HG03025 (cell line): ENCODE measurements at regions not wholly inside any gene's neighbourhood (a gene's known extent, or its start where the extent isn't known, plus 50 kb on each side); places are given as distances from the start of the nearest gene placed in this dataset.
A peak's percentile ranks its signal among the peaks of the same experiment; 100 is the strongest.

Experiments
- ATAC-seq: cut with Tn5 transposase; IDR thresholded peaks from one replicate; pipeline ENCODE4 v1.9.1; 2021; ENCODE audit warnings: mild to moderate bottlenecking, moderate library complexity; ENCODE audit not compliant: unreplicated experiment, low FRiP score

GRCh38 chr1:90650401-90650800 lies 66.7 kb downstream of the BARHL2 start:
- no peak for ATAC-seq

DNA sequence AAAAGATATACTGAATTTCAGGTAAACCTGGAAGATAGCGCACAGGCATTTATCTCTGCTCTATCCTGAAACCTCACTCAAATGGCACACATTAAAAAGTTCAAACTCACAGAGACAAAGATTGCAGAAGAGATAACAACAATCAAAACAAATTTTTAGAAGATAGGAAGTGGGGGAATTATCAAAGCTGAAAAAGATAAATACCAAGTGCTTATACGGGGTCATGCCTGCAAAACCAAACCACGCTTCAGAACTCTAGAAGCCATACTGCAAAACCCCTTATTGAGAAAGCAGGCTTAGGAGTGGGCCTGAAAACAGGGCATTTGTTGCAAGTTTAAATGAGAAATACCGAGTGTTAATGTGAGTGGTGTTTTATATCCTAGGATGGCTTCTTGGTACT lies 76.8 kb downstream of the BARHL2 start:
- no peak for ATAC-seq

DNA sequence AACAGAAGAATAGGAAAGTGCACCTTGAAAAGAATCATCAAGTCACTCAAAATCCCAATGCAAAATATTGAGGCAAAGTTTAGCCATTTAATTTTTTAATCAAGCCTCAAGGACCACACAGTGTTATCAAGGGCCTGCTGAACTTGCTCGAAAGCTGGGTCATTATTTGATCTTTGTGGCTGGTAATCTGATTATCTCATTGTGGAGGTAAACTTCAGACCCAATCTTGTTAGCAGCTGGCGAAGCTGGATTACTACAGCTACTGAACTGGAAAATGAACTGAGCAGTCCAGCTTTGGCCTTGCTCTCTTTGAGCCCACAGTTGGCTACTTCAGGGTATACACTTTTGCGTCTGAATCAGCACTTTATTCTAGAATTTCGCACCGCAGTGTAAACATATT lies 94.4 kb downstream of the BARHL2 start:
- ATAC-seq, result no peak

DNA sequence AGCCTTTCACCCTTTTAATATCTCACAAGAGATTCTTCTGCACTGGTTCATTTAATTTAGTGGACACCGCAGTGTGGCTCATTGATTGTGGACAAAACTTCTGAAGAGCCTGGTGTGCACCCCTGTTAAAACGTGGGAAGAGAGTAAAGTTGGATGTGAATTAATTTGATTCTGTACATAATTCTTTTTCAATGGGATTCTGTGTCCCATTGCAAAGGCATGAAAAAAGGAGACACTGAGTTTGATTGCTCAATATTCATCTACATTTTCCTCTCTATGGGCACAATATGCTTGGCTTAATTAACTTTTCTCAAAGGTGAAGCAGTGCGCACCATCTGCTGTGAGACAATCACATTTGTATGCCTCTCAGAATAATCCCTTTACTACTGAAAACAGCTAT lies 95.1 kb downstream of the BARHL2 start:
- no peak for ATAC-seq

GRCh38 chr1:90616395-90616794 lies 100.7 kb downstream of the BARHL2 start:
- ATAC-seq, result no peak

- ATAC-seq, result no peak
Measured at GRCh38 chr1:90614872-90615271, 102.2 kb downstream of the BARHL2 start.

- ATAC-seq, result no peak
Measured at GRCh38 chr1:90613371-90613770, 103.7 kb downstream of the BARHL2 start.

DNA sequence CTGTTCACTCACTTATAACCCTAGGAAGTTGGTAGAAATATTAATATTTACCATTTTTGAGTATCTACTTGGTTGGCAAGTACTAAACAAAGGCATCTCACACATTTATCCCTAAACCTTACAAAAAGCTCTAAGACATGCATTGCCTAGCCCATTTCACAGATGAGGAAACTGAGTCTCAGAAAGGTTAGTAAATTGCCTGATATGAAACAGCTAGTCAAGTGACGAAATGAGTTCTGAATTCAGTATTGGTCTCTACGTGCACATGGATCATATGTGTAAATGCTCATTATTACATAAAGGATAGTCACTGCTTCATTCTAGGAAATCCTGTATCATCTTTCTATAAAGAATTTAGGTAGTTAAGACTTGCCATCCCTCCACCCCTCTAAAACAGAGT lies 105.1 kb downstream of the BARHL2 start:
- ATAC-seq, result no peak

DNA sequence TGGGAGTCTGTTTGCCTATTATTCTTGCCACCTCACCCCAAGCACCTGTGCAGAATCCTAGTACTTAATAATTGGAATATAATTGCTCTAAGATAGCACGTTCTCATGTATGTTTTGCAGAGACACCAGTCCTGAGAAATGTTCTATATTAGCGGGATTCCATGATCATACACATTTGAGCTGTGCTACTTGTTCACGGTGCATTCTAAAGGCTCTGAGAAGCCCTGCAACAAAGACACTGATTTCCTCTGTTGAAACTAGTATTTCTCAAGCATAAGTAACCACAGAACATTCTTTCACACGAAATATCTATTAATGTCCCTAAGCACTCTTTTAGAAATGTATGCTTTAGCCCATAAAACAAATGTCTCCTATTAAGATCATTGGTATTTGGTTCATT lies 109.4 kb downstream of the BARHL2 start:
- ATAC-seq, result no peak

DNA sequence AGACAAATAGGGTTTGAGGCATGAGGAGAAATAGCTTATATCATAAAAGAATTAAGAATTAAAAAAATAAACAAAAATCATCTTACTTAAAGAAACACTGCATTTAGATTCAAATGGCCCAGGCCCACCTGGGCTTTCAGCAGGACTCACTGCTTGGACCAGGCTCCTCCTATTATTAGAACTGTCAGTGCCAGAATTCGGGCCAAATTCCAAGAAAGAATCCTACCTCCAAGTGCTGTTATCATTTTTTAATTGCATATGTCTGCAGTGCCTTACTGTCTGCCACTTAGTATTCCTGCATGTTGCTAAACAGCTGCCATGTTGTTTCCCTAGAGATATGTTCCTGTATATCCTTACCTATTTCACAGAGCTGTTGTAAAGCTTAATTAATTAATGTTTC lies 112.0 kb downstream of the BARHL2 start:
- no peak for ATAC-seq

- no peak for ATAC-seq
Measured at GRCh38 chr1:90593312-90593711, 123.8 kb downstream of the BARHL2 start.

GRCh38 chr1:90591970-90592356 lies 125.1 kb downstream of the BARHL2 start:
- no peak for ATAC-seq

DNA sequence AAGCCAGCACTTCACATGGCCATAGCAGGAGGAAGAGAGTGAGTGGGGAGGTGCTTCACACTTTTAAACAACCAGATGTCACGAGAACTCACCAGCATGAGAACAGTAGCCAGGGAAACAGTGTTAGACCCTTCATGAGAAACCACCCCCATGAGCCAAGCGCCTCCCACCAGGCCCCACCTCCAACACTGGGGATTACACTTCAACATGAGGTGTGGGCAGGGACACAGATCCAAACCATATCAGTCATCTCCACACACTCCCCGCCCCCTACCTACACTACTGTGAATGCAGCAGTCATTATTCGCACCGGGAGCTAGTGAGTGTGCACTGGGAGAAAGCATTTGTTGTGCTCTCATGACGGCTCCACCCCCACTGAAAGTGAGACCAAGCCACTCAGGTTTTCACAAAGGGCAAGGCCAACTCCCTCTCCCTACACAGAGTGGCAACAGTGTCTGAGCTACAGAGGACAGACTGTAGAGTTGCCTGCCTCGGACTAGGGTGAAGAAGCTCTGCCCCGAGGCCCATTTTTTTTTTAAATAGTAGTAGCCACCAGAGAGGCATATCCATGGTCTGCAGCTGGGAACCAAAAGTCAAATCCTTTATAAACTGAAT lies 125.6 kb downstream of the BARHL2 start:
- ATAC-seq, result no peak

GRCh38 chr1:90580176-90580575 lies 136.9 kb downstream of the BARHL2 start:
- ATAC-seq, result no peak

GRCh38 chr1:90579212-90579802 lies 137.8 kb downstream of the BARHL2 start:
- ATAC-seq, result peak; percentile 78

GRCh38 chr1:90574692-90575370 lies 142.3 kb downstream of the BARHL2 start:
- no peak for ATAC-seq

GRCh38 chr1:90573736-90574135 lies 143.4 kb downstream of the BARHL2 start:
- no peak for ATAC-seq

DNA sequence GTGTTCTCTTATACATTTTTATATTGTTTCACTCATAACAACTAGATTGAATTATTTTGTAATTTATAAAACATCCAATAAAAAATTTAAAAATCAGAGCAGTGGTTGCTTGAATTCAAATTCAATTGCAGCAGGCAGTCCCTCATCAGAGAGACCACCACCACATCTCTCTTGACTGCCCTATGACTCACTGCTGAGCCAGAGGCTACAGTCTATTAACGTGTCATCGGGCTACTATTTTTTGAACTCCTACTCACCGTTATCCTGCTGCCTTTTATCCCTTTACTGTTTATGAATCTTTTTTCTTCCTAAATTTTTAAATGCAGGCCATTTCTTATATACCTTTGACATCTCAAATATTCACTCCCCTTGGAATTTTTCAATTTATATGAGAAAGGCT lies 144.7 kb downstream of the BARHL2 start:
- no peak for ATAC-seq

DNA sequence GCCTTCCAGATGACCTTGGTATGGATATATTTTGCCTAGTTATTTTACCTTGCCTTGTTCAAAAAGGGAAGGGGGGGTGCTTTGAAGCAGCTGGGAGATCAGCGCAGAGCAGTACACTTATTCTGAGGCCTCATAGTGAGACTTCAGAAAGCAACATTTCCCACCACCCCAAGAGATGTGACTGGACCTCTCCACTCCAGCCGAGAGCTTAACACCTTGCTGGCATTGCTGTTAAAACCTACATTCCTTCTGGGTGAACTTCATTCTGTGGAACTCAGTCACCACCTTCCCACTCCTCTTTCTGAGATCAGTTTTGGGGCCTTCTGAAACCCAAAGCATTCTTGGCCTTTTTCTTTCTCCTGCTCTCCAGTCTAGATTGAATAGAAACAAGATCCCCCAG lies 148.7 kb downstream of the BARHL2 start:
- no peak for ATAC-seq

GRCh38 chr1:90564164-90564563 lies 152.9 kb downstream of the BARHL2 start:
- no peak for ATAC-seq

- no peak for ATAC-seq
Measured at GRCh38 chr1:90562892-90563291, 154.2 kb downstream of the BARHL2 start.

GRCh38 chr1:90561911-90562310 lies 155.2 kb downstream of the BARHL2 start:
- no peak for ATAC-seq
